Parathyroid adenoma (tissue), 2 donors: ENCODE measurements at regions not wholly inside any gene's neighbourhood (a gene's known extent, or its start where the extent isn't known, plus 50 kb on each side); places are given as distances from the start of the nearest gene placed in this dataset.

ENCODE experiments used
- H2AFZ ChIP-seq: fragments of 300-600 bp; sonication (generic); one replicate; pipeline ENCODE4 v1.7.0; 2017; ENCODE audit warnings: antibody characterized with exemption, mild to moderate bottlenecking
- H3K27ac ChIP-seq: fragments of 300-600 bp; sonication (generic); one replicate; pipeline ENCODE4 v1.7.0; 2017
- H3K27me3 ChIP-seq: fragments of 300-600 bp; sonication (generic); one replicate; pipeline ENCODE4 v1.7.0; 2017; ENCODE audit warnings: low read length; ENCODE audit not compliant: control insufficient read depth, insufficient read depth
- H3K36me3 ChIP-seq: fragments of 300-600 bp; sonication (generic); one replicate; pipeline ENCODE4 v1.7.0; 2017; ENCODE audit warnings: low read length; ENCODE audit not compliant: control insufficient read depth, insufficient read depth
- H3K4me1 ChIP-seq: fragments of 300-600 bp; sonication (generic); one replicate; pipeline ENCODE4 v1.7.0; 2017; ENCODE audit warnings: control low read depth
- H3K4me2 ChIP-seq: fragments of 300-600 bp; sonication (generic); one replicate; pipeline ENCODE4 v1.7.0; 2017; ENCODE audit warnings: low read length
- H3K4me3 ChIP-seq: fragments of 300-600 bp; sonication (generic); one replicate; pipeline ENCODE4 v1.7.0; 2017; ENCODE audit warnings: low read depth, low read length
- H3K79me2 ChIP-seq: fragments of 300-600 bp; sonication (generic); one replicate; pipeline ENCODE4 v1.7.0; 2017; ENCODE audit warnings: control low read depth
- H3K9ac ChIP-seq: fragments of 300-600 bp; sonication (generic); one replicate; pipeline ENCODE4 v1.7.0; 2017; ENCODE audit warnings: mild to moderate bottlenecking
- H3K9me3 ChIP-seq: fragments of 300-600 bp; sonication (generic); one replicate; pipeline ENCODE4 v1.7.0; 2017; ENCODE audit warnings: low read length; ENCODE audit not compliant: control insufficient read depth
- TF ChIP-seq, protein P1 (sequence below): fragments of 300-600 bp; sonication (generic); IDR thresholded peaks from one replicate; pipeline ENCODE4 v1.7.0; 2017; ENCODE audit warnings: antibody characterized with exemption, mild to moderate bottlenecking
- donor health status: primary hyperparathyroidism.

DNA sequence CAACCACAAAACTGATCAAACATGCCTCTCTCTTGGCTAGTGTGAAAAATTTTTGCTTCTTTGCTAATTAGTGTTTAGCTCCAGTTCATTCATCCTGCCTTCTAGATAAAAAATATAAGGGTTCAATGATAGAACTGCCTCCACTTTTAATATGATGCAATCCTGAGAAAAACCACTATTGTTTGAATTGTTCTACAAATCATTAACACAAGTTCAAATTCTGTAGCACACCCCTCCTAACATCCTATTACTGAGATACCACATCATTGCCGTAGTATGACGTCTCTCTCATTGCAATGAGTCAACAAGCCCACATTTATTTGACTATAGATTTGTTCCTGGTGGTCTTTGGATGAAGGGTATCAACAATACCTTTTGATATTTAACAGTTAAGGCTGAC lies 365.8 kb upstream of the OPRM1 start:
- Histone ChIP-seq H3K4me3 (no peak overlapping the region), H3K36me3 (no peaks in the 10 kb centered on the region), H3K9me3 (no peaks in the 10 kb centered on the region), H3K9ac (no peak overlapping the region), H2AFZ (no peak overlapping the region), H3K27ac (no peak overlapping the region), H3K4me1 (no peaks in the 10 kb centered on the region), H3K4me2 (no peak overlapping the region), H3K79me2 (no peaks in the 10 kb centered on the region), H3K27me3 (no peaks in the 10 kb centered on the region)
- TF ChIP-seq, protein P1, sequence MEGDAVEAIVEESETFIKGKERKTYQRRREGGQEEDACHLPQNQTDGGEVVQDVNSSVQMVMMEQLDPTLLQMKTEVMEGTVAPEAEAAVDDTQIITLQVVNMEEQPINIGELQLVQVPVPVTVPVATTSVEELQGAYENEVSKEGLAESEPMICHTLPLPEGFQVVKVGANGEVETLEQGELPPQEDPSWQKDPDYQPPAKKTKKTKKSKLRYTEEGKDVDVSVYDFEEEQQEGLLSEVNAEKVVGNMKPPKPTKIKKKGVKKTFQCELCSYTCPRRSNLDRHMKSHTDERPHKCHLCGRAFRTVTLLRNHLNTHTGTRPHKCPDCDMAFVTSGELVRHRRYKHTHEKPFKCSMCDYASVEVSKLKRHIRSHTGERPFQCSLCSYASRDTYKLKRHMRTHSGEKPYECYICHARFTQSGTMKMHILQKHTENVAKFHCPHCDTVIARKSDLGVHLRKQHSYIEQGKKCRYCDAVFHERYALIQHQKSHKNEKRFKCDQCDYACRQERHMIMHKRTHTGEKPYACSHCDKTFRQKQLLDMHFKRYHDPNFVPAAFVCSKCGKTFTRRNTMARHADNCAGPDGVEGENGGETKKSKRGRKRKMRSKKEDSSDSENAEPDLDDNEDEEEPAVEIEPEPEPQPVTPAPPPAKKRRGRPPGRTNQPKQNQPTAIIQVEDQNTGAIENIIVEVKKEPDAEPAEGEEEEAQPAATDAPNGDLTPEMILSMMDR, result no peak

DNA sequence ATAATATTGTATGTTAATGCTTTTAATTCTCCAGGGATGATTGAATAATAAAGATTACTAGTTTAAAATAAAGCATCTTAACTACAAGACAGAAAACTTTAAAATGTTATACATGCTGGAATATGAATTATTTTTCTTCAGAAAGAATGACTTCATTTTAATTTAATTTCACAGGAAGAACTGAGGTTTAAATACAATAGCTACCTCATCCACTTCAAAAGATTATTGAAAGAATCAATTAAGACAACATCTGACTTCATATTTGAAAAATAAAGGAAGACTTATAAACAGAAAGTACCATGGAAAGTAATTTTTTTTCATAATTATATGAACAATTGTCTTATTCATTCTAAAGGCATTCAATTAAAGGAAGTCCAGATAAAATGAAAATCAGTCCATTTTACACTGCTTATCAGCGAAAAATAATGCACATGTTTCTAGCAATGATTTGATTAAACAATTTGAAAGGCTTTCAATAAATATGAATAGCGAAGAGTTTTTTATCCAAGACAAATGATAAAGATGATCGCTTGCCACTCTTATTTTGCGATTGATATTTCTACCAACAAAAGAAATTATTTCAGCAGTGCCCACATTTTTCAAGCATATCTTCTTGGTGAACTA lies 368.5 kb upstream of the OPRM1 start:
- Histone ChIP-seq H2AFZ (no peak overlapping the region), H3K4me1 (no peaks in the 10 kb centered on the region), H3K9ac (no peak overlapping the region), H3K4me3 (no peak overlapping the region), H3K27ac (no peak overlapping the region), H3K36me3 (no peaks in the 10 kb centered on the region), H3K79me2 (no peaks in the 10 kb centered on the region), H3K4me2 (no peak overlapping the region), H3K9me3 (no peaks in the 10 kb centered on the region), H3K27me3 (no peaks in the 10 kb centered on the region)
- TF ChIP-seq, protein P1, result no peak

DNA sequence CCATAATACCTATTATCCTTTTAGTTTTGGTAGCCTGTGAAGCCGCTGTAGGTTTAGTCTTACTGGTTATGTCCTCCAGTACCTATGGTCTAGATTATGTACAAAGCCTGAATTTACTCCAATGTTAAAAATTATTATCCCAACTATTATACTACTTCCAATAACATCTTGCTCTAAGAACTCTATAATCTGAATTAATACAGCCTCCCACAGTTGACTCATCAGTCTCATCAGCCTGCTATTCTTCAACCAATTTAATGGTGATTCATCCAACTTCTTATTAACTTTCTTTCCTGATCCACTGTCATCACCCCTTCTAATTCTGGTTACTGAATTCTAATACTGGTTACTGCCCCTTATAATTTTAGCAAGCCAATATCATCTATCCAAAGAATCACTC lies 370.3 kb upstream of the OPRM1 start:
- Histone ChIP-seq H3K9me3 (no peaks in the 10 kb centered on the region), H3K4me3 (no peak overlapping the region), H2AFZ (no peak overlapping the region), H3K36me3 (no peaks in the 10 kb centered on the region), H3K27me3 (no peaks in the 10 kb centered on the region), H3K4me1 (no peaks in the 10 kb centered on the region), H3K79me2 (no peaks in the 10 kb centered on the region), H3K4me2 (no peak overlapping the region), H3K27ac (no peak overlapping the region), H3K9ac (no peak overlapping the region)
- TF ChIP-seq, protein P1, result no peak

DNA sequence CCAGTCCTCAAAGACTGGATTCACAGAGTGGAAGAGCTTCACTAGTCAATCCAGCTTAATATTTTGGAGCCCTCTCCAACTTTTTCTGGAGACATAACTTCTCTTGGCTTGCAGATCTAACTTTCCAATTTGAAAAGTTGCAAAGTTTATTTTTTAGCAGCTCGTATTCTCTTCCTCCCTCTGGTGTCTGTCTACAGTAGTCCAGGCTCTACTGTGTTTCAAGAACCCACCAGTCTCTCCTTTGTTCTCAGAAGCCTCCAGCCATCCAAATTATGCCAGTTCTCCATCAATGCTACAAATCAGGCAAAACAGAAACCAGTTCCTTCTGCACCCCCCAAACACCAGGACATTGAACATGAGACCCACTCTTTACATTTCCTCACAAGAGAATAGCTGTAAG lies 376.1 kb upstream of the OPRM1 start:
- Histone ChIP-seq H3K27me3 (no peaks in the 10 kb centered on the region), H3K9me3 (no peaks in the 10 kb centered on the region), H3K79me2 (no peaks in the 10 kb centered on the region), H3K4me2 (no peak overlapping the region), H3K36me3 (no peaks in the 10 kb centered on the region), H3K4me3 (no peak overlapping the region), H3K27ac (no peak overlapping the region), H2AFZ (no peak overlapping the region), H3K4me1 (no peaks in the 10 kb centered on the region), H3K9ac (no peak overlapping the region)
- TF ChIP-seq, protein P1, result no peak

- Histone ChIP-seq H3K4me1 (no peaks in the 10 kb centered on the region), H3K79me2 (no peaks in the 10 kb centered on the region), H3K27me3 (no peaks in the 10 kb centered on the region), H3K36me3 (no peaks in the 10 kb centered on the region), H3K9me3 (no peaks in the 10 kb centered on the region), H2AFZ (no peak overlapping the region), H3K4me3 (no peak overlapping the region), H3K4me2 (no peak overlapping the region), H3K9ac (no peak overlapping the region), H3K27ac (no peak overlapping the region)
- TF ChIP-seq, protein P1, result no peak
These were observed 393.7 kb upstream of the OPRM1 start for GRCh38 chr6:153645326-153645725.
